ENCODE measurements at regions not wholly inside any gene's neighbourhood (a gene's known extent, or its start where the extent isn't known, plus 50 kb on each side); places are given as distances from the start of the nearest gene placed in this dataset.

DNA sequence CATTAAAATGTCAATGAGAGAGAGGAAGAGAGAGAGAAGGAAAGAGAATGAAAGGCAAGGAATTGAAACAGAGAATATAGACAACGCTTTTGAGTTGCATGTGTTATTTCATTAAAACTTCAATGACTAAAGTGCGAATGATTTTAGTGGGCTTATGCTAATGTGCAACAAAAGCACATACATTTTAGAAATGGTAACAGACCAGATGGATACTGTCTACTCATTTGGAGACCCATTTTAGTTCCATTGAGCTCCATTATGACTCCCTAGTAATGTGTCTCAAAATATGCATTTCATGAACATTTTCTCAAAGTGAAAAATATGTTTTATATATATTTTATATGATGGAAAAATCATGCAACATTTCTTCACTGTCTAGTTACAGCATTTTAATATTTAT lies 622.2 kb upstream of the GCFC2 start:
- no peaks in the 10 kb centered on the region for H3K27me3 Mint-ChIP-seq
- TF ChIP-seq, protein P1, sequence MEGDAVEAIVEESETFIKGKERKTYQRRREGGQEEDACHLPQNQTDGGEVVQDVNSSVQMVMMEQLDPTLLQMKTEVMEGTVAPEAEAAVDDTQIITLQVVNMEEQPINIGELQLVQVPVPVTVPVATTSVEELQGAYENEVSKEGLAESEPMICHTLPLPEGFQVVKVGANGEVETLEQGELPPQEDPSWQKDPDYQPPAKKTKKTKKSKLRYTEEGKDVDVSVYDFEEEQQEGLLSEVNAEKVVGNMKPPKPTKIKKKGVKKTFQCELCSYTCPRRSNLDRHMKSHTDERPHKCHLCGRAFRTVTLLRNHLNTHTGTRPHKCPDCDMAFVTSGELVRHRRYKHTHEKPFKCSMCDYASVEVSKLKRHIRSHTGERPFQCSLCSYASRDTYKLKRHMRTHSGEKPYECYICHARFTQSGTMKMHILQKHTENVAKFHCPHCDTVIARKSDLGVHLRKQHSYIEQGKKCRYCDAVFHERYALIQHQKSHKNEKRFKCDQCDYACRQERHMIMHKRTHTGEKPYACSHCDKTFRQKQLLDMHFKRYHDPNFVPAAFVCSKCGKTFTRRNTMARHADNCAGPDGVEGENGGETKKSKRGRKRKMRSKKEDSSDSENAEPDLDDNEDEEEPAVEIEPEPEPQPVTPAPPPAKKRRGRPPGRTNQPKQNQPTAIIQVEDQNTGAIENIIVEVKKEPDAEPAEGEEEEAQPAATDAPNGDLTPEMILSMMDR (conservative IDR thresholded peaks at IDR 0.05), result no peak
- no peaks in the 10 kb centered on the region for H3K9me3 Mint-ChIP-seq
- no peak for DNase-seq (ENCODE audit: extremely low spot score, unreplicated experiment)
- H3K36me3 Mint-ChIP-seq, result no peaks in the 10 kb centered on the region
- no peak overlapping the region for H3K4me3 Mint-ChIP-seq
- H3K27ac Mint-ChIP-seq, result no peak overlapping the region
- no peaks in the 10 kb centered on the region for H3K4me1 Mint-ChIP-seq (ENCODE audit: unreplicated experiment)

DNA sequence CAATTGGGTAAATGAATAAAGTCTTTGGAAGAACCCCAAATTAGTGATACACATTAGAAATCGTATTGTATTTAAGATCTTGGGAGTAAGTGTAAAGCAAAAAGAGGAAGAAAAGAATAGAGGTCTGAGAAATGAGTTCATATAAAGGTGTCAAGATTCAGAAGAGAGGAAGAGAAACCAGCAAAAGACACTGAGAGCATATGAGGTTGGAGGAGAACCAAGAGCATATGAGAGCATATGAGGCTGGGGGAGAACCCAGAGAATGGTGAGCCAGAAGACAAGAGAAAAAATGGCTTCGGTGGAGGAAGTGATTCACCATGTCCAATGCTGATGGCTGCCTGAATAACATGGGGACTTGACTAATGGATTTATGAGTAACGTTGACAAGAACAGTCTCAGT lies 620.1 kb upstream of the GCFC2 start:
- no peaks in the 10 kb centered on the region for H3K36me3 Mint-ChIP-seq
- no peaks in the 10 kb centered on the region for H3K4me1 Mint-ChIP-seq (ENCODE audit: unreplicated experiment)
- no peaks in the 10 kb centered on the region for H3K27me3 Mint-ChIP-seq
- H3K4me3 Mint-ChIP-seq, result no peak overlapping the region
- DNase-seq (ENCODE audit: extremely low spot score, unreplicated experiment), result no peak
- TF ChIP-seq, protein P1 (conservative IDR thresholded peaks at IDR 0.05), result no peak
- H3K27ac Mint-ChIP-seq, result no peak overlapping the region
- no peaks in the 10 kb centered on the region for H3K9me3 Mint-ChIP-seq

DNA sequence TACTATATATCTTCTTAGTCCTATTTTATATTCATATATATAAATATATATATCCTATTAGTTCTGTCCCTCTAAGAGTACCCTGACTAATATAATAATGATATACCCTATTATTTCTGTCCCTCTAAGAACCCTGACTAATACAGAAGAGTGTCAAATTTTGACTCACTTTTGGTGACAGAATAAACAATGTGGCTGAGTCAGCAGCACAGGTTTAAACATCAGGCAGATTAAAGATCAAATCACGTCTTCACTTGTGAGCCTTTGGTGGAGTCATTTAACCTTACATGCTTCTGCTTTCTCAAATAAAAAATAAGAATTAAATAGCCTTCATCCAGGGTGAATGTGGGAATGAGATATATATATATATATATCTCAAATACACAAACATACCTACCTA lies 615.9 kb upstream of the GCFC2 start:
- TF ChIP-seq, protein P1 (conservative IDR thresholded peaks at IDR 0.05), result no peak
- Mint-ChIP-seq H3K9me3 (no peaks in the 10 kb centered on the region), H3K27me3 (no peaks in the 10 kb centered on the region), H3K36me3 (no peaks in the 10 kb centered on the region), H3K27ac (no peak overlapping the region), H3K4me3 (no peak overlapping the region), H3K4me1 (ENCODE audit: unreplicated experiment) (no peaks in the 10 kb centered on the region)
- DNase-seq (ENCODE audit: extremely low spot score, unreplicated experiment), result no peak

DNA sequence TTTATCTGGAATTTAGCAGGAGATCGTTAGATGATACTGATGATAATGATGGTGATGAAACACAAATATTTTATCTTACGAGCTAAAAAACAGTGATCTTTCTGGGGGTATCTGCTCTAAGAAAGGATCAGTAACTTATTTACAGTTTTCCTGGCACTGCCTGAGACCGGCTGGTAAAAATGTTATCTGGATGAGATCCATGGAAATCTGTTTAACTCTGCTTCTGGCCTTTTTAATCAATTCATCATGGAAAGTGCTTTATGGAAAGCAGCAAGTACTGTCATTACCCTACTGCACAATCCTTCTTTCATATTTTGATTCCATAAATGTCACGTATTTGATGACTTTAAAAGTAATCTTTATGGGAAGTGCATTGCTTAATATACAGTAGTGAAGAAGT lies 612.7 kb upstream of the GCFC2 start:
- Mint-ChIP-seq H3K4me3 (no peak overlapping the region), H3K9me3 (no peaks in the 10 kb centered on the region), H3K4me1 (ENCODE audit: unreplicated experiment) (no peaks in the 10 kb centered on the region), H3K27me3 (no peaks in the 10 kb centered on the region), H3K36me3 (no peaks in the 10 kb centered on the region), H3K27ac (no peak overlapping the region)
- no peak for DNase-seq (ENCODE audit: extremely low spot score, unreplicated experiment)
- TF ChIP-seq, protein P1 (conservative IDR thresholded peaks at IDR 0.05), result no peak

DNA sequence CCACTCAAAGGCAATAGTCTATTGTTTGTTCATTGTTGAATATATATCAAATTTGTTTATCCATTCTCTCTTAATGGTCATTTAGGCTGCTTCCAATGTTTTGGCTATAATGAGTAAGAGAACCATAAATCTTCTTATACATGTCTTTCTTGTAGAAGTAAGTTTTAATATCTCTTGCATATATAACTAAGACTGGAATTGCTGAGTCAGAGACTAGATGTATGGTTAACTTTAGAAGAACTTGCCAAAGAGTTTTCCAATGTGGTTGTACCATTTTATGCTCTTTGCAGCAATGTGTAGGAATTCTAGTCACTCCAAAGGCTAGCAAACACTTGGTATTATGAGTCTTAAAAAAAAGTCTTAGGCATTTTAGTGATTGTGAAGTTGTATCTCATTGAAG lies 610.0 kb upstream of the GCFC2 start:
- no peaks in the 10 kb centered on the region for H3K4me1 Mint-ChIP-seq (ENCODE audit: unreplicated experiment)
- no peaks in the 10 kb centered on the region for H3K9me3 Mint-ChIP-seq
- no peaks in the 10 kb centered on the region for H3K27me3 Mint-ChIP-seq
- no peak overlapping the region for H3K27ac Mint-ChIP-seq
- no peak for DNase-seq (ENCODE audit: extremely low spot score, unreplicated experiment)
- TF ChIP-seq, protein P1 (conservative IDR thresholded peaks at IDR 0.05), result no peak
- H3K4me3 Mint-ChIP-seq, result no peak overlapping the region
- no peaks in the 10 kb centered on the region for H3K36me3 Mint-ChIP-seq

DNA sequence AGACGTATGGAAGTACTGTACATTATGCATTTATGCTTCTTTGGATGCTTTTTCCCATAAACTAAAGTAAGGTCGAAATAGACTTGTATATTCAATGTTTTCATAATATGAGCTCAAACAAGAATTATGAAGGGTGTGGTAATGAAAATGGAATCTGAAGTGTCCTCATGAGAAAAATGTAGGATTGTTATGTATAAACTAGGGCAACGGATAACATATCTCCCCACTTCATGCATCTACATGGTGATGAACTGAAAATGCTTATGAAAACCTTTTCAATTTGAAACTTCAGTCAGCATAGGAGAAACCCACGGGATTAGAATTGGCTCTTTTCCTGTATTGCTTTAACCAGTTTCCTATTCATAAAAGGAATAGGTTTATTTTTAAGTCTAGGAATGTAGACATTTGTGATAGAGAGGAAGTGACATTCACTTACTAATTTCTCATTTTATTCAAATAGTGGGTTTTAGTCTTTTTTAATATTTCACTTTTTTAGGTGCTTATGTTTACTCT lies 608.2 kb upstream of the GCFC2 start:
- Mint-ChIP-seq H3K27ac (no peak overlapping the region), H3K4me3 (no peak overlapping the region), H3K9me3 (no peaks in the 10 kb centered on the region), H3K4me1 (ENCODE audit: unreplicated experiment) (no peaks in the 10 kb centered on the region), H3K27me3 (no peaks in the 10 kb centered on the region), H3K36me3 (no peaks in the 10 kb centered on the region)
- no peak for DNase-seq (ENCODE audit: extremely low spot score, unreplicated experiment)
- TF ChIP-seq, protein P1 (conservative IDR thresholded peaks at IDR 0.05), result no peak

Data from type B pancreatic cell (in vitro differentiated cells).